Tibial artery (tissue), 4 donors: ENCODE measurements at regions not wholly inside any gene's neighbourhood (a gene's known extent, or its start where the extent isn't known, plus 50 kb on each side); places are given as distances from the start of the nearest gene placed in this dataset.

Source experiments
- DNase-seq, 2 donors: peaks; one replicate each; pipeline ENCODE4 v3.0.0-alpha.2; 2019
- H3K27ac ChIP-seq, 2 donors: fragments of 200-600 bp; sonication (generic) in 1 of 2; 1 replicate in 1 of 2; 2 replicates in 1 of 2; pipeline ENCODE4 v1.5.1; 2018 to 2019; ENCODE audit warnings: mild to moderate bottlenecking in 1 of 2
- H3K27me3 ChIP-seq, 2 donors: fragments of 200-600 bp; sonication (generic) in 1 of 2; one replicate each; pipeline versions ENCODE4 v1.5.1 to v1.6.0; 2016 to 2019
- H3K36me3 ChIP-seq, 3 donors: fragments of 200-600 bp; sonication (generic) in 2 of 3; one replicate each; pipeline ENCODE4 v1.5.1; 2016 to 2019; ENCODE audit warnings: mild to moderate bottlenecking in 2 of 3
- H3K4me1 ChIP-seq, 4 donors: fragments of 200-600 bp; sonication (generic) in 2 of 4; 1 replicate in 3 of 4; 2 replicates in 1 of 4; pipeline ENCODE4 v1.5.1; 2016 to 2019
- H3K4me3 ChIP-seq, 2 donors: fragments of 200-600 bp; sonication (generic) in 1 of 2; 1 replicate in 1 of 2; 2 replicates in 1 of 2; pipeline ENCODE4 v1.5.1; 2018 to 2019; ENCODE audit warnings: mild to moderate bottlenecking in 2 of 2
- H3K9me3 ChIP-seq, 3 donors: fragments of 200-600 bp; sonication (generic) in 1 of 3; one replicate each; pipeline ENCODE4 v1.5.1; 2016 to 2019
- intact Hi-C: fragments of 100-400 bp; cut with DNase I; formaldehyde crosslinking; loops from one replicate; pipeline ENCODE4 v1.15.0; 2023; ENCODE audit warnings: low total_unique reads
- TF ChIP-seq, protein P1 (sequence below), 2 experiments: fragments of 200-600 bp in 1 of 2; fragments of 450-650 bp in 1 of 2; IDR thresholded peaks; one replicate each; pipeline ENCODE4 v1.5.1; 2017 to 2019; ENCODE audit warnings: antibody characterized with exemption in 2 of 2, mild to moderate bottlenecking in 1 of 2, moderate library complexity in 1 of 2

DNA sequence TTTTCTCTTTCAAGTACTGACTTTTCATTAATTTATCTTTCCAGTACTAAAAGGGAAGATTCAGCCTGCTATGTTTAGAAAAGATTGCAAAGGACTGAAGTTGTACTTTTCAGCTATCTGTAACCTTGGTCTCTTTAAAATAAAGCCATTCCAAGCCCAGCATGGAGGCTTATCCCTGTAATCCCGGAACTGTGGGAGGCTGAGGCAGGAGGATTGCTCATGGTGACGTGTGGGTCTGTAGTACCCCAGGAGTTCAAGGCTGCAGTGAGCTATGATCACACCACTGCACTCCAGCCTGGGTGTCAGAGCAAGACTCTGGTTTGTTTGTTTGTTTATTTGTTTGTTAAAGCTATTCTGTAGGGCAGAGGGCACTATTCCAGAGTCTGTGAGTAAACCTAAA lies 50.6 kb upstream of the TMEM170B start:
- H3K4me1 ChIP-seq, result no peaks in the 10 kb centered on the region
- H3K9me3 ChIP-seq, result no peaks in the 10 kb centered on the region
- H3K27ac ChIP-seq, result no peak overlapping the region
- no peaks in the 10 kb centered on the region for H3K27me3 ChIP-seq
- no peak for DNase-seq
- no peaks in the 10 kb centered on the region for H3K36me3 ChIP-seq
- intact Hi-C loops, result no loop called here
- TF ChIP-seq, protein P1, sequence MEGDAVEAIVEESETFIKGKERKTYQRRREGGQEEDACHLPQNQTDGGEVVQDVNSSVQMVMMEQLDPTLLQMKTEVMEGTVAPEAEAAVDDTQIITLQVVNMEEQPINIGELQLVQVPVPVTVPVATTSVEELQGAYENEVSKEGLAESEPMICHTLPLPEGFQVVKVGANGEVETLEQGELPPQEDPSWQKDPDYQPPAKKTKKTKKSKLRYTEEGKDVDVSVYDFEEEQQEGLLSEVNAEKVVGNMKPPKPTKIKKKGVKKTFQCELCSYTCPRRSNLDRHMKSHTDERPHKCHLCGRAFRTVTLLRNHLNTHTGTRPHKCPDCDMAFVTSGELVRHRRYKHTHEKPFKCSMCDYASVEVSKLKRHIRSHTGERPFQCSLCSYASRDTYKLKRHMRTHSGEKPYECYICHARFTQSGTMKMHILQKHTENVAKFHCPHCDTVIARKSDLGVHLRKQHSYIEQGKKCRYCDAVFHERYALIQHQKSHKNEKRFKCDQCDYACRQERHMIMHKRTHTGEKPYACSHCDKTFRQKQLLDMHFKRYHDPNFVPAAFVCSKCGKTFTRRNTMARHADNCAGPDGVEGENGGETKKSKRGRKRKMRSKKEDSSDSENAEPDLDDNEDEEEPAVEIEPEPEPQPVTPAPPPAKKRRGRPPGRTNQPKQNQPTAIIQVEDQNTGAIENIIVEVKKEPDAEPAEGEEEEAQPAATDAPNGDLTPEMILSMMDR (IDR thresholded peaks at IDR 0.05), result no peak
- H3K4me3 ChIP-seq, result no peak overlapping the region

DNA sequence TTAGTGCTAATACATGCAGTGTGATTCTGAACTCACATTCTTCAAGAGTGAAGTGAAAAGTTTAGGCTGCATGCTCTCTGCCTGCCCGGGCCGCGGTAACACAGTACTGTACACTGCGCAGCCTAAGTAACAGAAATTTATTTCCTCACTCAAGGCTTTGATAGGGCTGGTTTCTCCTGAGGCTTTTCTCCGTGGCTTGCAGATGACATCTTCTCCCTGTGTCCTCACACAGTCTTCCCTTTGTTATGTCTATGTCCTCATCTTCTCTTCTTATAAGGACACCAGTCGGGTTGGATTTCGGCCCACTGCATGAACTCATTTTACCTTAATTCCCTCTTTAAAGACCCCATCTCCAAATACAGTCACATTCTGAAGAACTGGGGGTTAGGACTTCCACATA lies 51.1 kb upstream of the TMEM170B start:
- no peak for DNase-seq
- H3K4me1 ChIP-seq, result no peaks in the 10 kb centered on the region
- H3K4me3 ChIP-seq, result no peak overlapping the region
- H3K9me3 ChIP-seq, result no peaks in the 10 kb centered on the region
- H3K27ac ChIP-seq, result no peak overlapping the region
- no peaks in the 10 kb centered on the region for H3K27me3 ChIP-seq
- no peaks in the 10 kb centered on the region for H3K36me3 ChIP-seq
- intact Hi-C loops, result no loop called here
- TF ChIP-seq, protein P1 (IDR thresholded peaks at IDR 0.05), result no peak

DNA sequence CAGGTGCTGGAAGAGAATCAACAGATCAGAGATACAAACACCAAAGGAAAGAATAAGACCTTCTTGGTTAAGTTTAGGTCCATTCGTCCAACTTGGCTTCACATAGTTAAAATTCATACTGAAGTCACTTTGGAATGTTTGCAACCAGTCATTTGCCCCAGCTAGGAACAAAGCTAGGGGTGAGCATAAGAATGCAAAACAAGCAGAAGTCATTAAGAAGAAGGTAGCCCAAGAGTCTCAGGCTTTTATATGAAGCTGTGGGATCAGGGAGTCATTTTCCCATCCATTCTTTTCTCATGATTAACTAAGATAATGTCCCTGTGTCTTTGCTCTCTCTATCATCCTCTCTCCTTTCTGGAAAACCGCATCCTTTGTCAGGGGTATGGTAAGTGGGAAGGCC lies 51.5 kb upstream of the TMEM170B start:
- no peak for DNase-seq
- no peak overlapping the region for H3K4me3 ChIP-seq
- TF ChIP-seq, protein P1 (IDR thresholded peaks at IDR 0.05), result no peak
- H3K9me3 ChIP-seq, result no peaks in the 10 kb centered on the region
- intact Hi-C loops, result no loop called here
- no peak overlapping the region for H3K27ac ChIP-seq
- no peaks in the 10 kb centered on the region for H3K36me3 ChIP-seq
- no peaks in the 10 kb centered on the region for H3K4me1 ChIP-seq
- H3K27me3 ChIP-seq, result no peaks in the 10 kb centered on the region

DNA sequence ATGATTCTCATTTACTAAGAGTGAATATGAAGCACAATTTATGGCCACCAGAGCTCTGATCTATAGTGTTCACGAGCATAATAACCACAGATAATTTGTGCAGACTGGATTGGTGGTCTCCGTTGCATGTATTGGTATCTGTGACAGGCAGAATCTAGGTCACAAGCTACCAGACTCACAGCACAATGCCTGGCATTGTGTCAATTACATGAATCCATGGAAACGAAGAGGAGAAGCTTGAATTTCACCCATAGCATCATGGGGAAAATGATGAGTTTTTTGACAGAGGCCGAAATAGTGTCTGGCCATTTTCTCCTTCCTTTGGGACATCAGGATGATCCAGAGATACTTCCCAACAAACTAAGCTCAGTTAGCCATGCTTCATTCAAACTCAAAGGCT lies 52.3 kb upstream of the TMEM170B start:
- no peaks in the 10 kb centered on the region for H3K36me3 ChIP-seq
- intact Hi-C loops, result no loop called here
- DNase-seq, result no peak
- TF ChIP-seq, protein P1 (IDR thresholded peaks at IDR 0.05), result no peak
- no peak overlapping the region for H3K4me3 ChIP-seq
- H3K27ac ChIP-seq, result no peak overlapping the region
- no peaks in the 10 kb centered on the region for H3K4me1 ChIP-seq
- H3K27me3 ChIP-seq, result no peaks in the 10 kb centered on the region
- H3K9me3 ChIP-seq, result no peaks in the 10 kb centered on the region

DNA sequence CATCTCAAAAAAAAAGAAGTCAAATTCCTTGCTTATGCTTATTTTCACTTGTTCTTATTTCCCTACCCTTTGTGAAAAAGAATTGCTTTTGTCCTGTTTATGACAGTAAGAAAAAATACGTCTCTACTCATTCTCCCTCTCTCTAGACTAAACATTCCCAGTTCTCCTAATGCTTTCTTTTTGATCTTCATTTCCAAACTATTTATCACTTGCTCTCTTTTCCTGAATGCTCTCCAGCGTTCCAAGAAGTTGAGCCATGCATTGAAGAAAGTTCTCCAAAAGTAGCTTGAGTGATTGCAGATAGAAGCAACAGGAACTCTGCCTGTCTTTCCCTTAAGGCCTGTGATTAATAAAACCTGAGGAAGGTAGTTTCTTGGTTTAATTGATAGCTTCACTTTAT lies 53.1 kb upstream of the TMEM170B start:
- H3K4me1 ChIP-seq, result no peaks in the 10 kb centered on the region
- no peaks in the 10 kb centered on the region for H3K9me3 ChIP-seq
- TF ChIP-seq, protein P1 (IDR thresholded peaks at IDR 0.05), result no peak
- intact Hi-C loops, result no loop called here
- no peak for DNase-seq
- no peaks in the 10 kb centered on the region for H3K36me3 ChIP-seq
- H3K27me3 ChIP-seq, result no peaks in the 10 kb centered on the region
- H3K4me3 ChIP-seq, result no peak overlapping the region
- H3K27ac ChIP-seq, result no peak overlapping the region

DNA sequence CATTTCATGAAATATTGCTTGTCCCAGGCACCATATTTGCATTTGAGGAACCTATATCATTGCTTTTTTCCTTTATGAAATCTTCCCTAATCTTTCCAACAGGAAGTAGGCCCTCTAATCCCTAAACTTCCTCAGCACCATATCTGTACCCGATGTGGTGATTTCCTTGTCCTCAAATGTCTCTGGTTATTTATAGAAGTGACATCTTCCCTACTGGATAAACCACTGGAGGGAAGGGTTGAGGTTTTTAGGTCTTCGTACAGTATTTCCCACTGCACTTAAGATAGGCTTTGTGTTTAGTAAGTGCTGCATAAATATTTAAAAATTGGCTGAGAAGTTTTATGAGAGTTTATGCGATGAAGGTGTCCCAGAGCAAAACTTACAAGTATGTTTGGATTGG lies 54.9 kb upstream of the TMEM170B start:
- TF ChIP-seq, protein P1 (IDR thresholded peaks at IDR 0.05), result no peak
- Histone ChIP-seq H3K9me3 (no peaks in the 10 kb centered on the region), H3K27me3 (no peaks in the 10 kb centered on the region), H3K4me3 (no peak overlapping the region), H3K4me1 (no peaks in the 10 kb centered on the region), H3K36me3 (no peaks in the 10 kb centered on the region), H3K27ac (no peak overlapping the region)
- no peak for DNase-seq
- intact Hi-C loops, result no loop called here
